HepG2 (cell line): ENCODE measurements at regions not wholly inside any gene's neighbourhood (a gene's known extent, or its start where the extent isn't known, plus 50 kb on each side); places are given as distances from the start of the nearest gene placed in this dataset.

ENCODE experiments used
- ATAC-seq: fragments of 200-7000 bp; cut with Tn5 transposase; 3 replicates; pipeline ENCODE4 v1.9.1; 2020; ENCODE audit warnings: mild to moderate bottlenecking, moderate library complexity
- BruUV-seq: library from RNA; stranded (reverse); fragments of 400-500 nt; replicated peaks from 2 replicates; lab custom pipeline; 2021; lab: Mats Ljungman, UMichigan
- CTCF ChIA-PET: fragments of 300-600 bp; formaldehyde crosslinking; extraction: SDS; loops from one replicate; lab custom pipeline; 2021; ENCODE audit warnings: low total read pairs, inconsistent platforms, low intra/inter-chr PET ratio; lab: Yijun Ruan, JAX
- POLR2A ChIA-PET: fragments of 350-600 bp; sonication (Branson Sonifier 250); formaldehyde crosslinking; loops from one replicate; lab custom pipeline; 2020; ENCODE audit warnings: antibody characterized with exemption, inconsistent platforms; lab: Yijun Ruan, JAX
- DNase-seq: peaks from one replicate; pipeline ENCODE4 v3.0.0-alpha.2; 2015; ENCODE audit warnings: low spot score
- FAIRE-seq: peaks from 3 replicates; lab custom pipeline; 2011; peaks lifted over from hg19 to GRCh38; lab: Jason Lieb, UNC
- H2AFZ ChIP-seq: one replicate; pipeline ENCODE4 v1.6.1; 2011; ENCODE audit warnings: low read length, inconsistent platforms
- H3K27ac ChIP-seq: fragments of 300-600 bp; 3 replicates; pipeline ENCODE4 v1.8.0; 2011; ENCODE audit warnings: mixed run types, mild to moderate bottlenecking, mixed read lengths, low read length, inconsistent platforms; ENCODE audit not compliant: insufficient read depth; ENCODE audit errors: extremely low read length
- H3K27me3 ChIP-seq, 2 experiments: fragments of 200-600 bp in 1 of 2; 2 replicates in 1 of 2; 3 replicates in 1 of 2; pipeline versions ENCODE4 v1.6.0 to v1.8.0; 2011; ENCODE audit warnings: low read length in 2 of 2, mild to moderate bottlenecking in 2 of 2, moderate library complexity in 2 of 2, inconsistent platforms in 1 of 2; ENCODE audit not compliant: insufficient read depth in 2 of 2, control insufficient read depth in 1 of 2
- H3K36me3 ChIP-seq, 2 experiments: fragments of 200-600 bp in 1 of 2; replicated peaks in 1 of 2; 2 replicates in 1 of 2; 3 replicates in 1 of 2; pipeline versions ENCODE4 v1.5.1 to v1.8.0; 2011; ENCODE audit warnings: low read length in 2 of 2, inconsistent platforms in 1 of 2; ENCODE audit not compliant: insufficient read depth in 2 of 2, control insufficient read depth in 1 of 2
- H3K4me1 ChIP-seq: 2 replicates; pipeline ENCODE4 v1.5.1; 2012; ENCODE audit warnings: low read length, inconsistent platforms; ENCODE audit not compliant: insufficient read depth
- H3K4me2 ChIP-seq: 2 replicates; pipeline ENCODE4 v1.6.0; 2011; ENCODE audit warnings: low read depth, low read length, inconsistent platforms
- H3K4me3 ChIP-seq, 3 experiments: fragments of 200-600 bp in 1 of 3; sonication (generic), shearing (Covaris generic) in 1 of 3; replicated peaks in 1 of 3; 2 replicates each; pipeline ENCODE4 v1.5.1; 2011 to 2016; ENCODE audit warnings: low read length in 3 of 3, inconsistent platforms in 2 of 3, low read depth in 2 of 3, mild to moderate bottlenecking in 2 of 3, control low read depth in 1 of 3, mixed read lengths in 1 of 3; ENCODE audit not compliant: insufficient read depth in 1 of 3
- H3K79me2 ChIP-seq: one replicate; pipeline ENCODE4 v1.6.1; 2011; ENCODE audit warnings: low read length, inconsistent platforms; ENCODE audit not compliant: insufficient read depth
- H3K9ac ChIP-seq: 2 replicates; pipeline ENCODE4 v1.6.0; 2011; ENCODE audit warnings: mild to moderate bottlenecking, low read depth, low read length, inconsistent platforms; ENCODE audit not compliant: insufficient read depth
- H3K9me3 ChIP-seq: 2 replicates; pipeline ENCODE4 v1.5.1; 2012; ENCODE audit warnings: mild to moderate bottlenecking, low read length
- H4K20me1 ChIP-seq: 2 replicates; pipeline ENCODE4 v1.6.0; 2011; ENCODE audit warnings: inconsistent platforms, mild to moderate bottlenecking, low read length, moderate library complexity; ENCODE audit not compliant: insufficient read depth
- FOSL1 ChIP-seq: sonication (generic); formaldehyde crosslinking; IDR thresholded peaks from 2 replicates; pipeline ENCODE4 v1.9.0; 2021; ENCODE audit warnings: missing genetic modification reagents, borderline replicate concordance
- GABPA ChIP-seq, 2 experiments: IDR thresholded peaks; 2 replicates each; pipeline ENCODE4 v1.6.1; 2011 to 2016; ENCODE audit warnings: low read depth in 2 of 2, low read length in 1 of 2, missing biosample characterization in 1 of 2, missing genetic modification characterization in 1 of 2
- KDM5B ChIP-seq: sonication (generic); formaldehyde crosslinking; IDR thresholded peaks from 2 replicates; pipeline ENCODE4 v1.4.0; 2020; ENCODE audit warnings: missing genetic modification reagents, mild to moderate bottlenecking, borderline replicate concordance
- WIZ ChIP-seq: sonication (generic); formaldehyde crosslinking; IDR thresholded peaks from 2 replicates; pipeline ENCODE4 v1.5.1; 2020; ENCODE audit warnings: mild to moderate bottlenecking, missing genetic modification reagents
- ZMAT3 ChIP-seq: sonication (generic); formaldehyde crosslinking; conservative IDR thresholded peaks from 2 replicates; pipeline ENCODE4 v1.7.0; 2021; ENCODE audit warnings: missing genetic modification reagents
- ZNF350 ChIP-seq: sonication (generic); formaldehyde crosslinking; IDR thresholded peaks from 2 replicates; pipeline ENCODE4 v1.4.0; 2020; ENCODE audit warnings: mild to moderate bottlenecking, low read depth, missing genetic modification reagents, borderline replicate concordance
- ZSCAN31 ChIP-seq: sonication (generic); formaldehyde crosslinking; IDR thresholded peaks from 2 replicates; pipeline ENCODE4 v1.5.0; 2020; ENCODE audit warnings: low read depth, mild to moderate bottlenecking, missing genetic modification reagents
- WGBS: methylation state at CpG from one replicate; pipeline ENCODE4 v1.1.6; 2017; ENCODE audit warnings: low lambda C conversion rate; 5-methylcytosine and 5-hydroxymethylcytosine counted together
- in situ Hi-C: cut with HindIII; loops from 2 replicates; pipeline ENCODE4 v1.10.0; 2017; ENCODE audit warnings: low pct_unique_long_range_greater_than_20kb; ENCODE audit not compliant: extremely low pct_ligation_motif_present
- intact Hi-C: fragments of 100-400 bp; cut with micrococcal nuclease; formaldehyde crosslinking; loops from one replicate; pipeline ENCODE4 v1.10.0; 2022; ENCODE audit not compliant: unreplicated experiment
- TF ChIP-seq, protein P1 (sequence below), 2 experiments: sonication (generic) in 1 of 2; formaldehyde crosslinking in 1 of 2; IDR thresholded peaks; 2 replicates each; pipeline versions ENCODE4 v1.6.1 to v1.9.0; 2014 to 2022; ENCODE audit warnings: antibody characterized with exemption in 1 of 2, borderline replicate concordance in 1 of 2, inconsistent platforms in 1 of 2, low read depth in 1 of 2, missing genetic modification reagents in 1 of 2
- TF ChIP-seq, protein P2 (sequence below): sonication (generic); formaldehyde crosslinking; IDR thresholded peaks from 2 replicates; pipeline ENCODE4 v1.4.0; 2020; ENCODE audit warnings: mild to moderate bottlenecking, missing genetic modification reagents
- TF ChIP-seq, protein P3 (sequence below): sonication (generic); formaldehyde crosslinking; IDR thresholded peaks from 2 replicates; pipeline ENCODE4 v1.4.0; 2020; ENCODE audit warnings: missing genetic modification reagents, borderline replicate concordance
- TF ChIP-seq, protein P4 (sequence below): sonication (generic); formaldehyde crosslinking; IDR thresholded peaks from 2 replicates; pipeline ENCODE4 v1.5.0; 2020; ENCODE audit warnings: mild to moderate bottlenecking, missing genetic modification reagents

DNA sequence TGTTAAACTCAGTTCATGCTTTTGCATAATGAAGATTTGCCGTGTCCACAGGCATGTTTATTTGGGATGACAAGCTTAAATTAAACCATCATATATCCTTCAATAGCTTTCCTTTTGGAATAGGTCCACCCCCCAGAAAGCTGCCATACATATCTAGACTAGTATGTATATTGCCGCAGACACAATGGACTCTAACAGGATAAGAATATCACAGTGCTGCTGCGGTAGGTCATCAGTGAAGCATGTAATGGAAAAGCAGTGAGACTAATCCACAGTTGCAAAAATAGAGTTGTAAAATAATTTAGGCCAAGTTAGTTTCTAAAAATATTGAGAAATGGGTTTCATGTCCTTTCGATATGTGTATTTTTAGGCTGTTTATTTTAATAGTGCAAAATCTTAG is 819.9 kb upstream of the DPPA4 start:
- intact Hi-C loops (no loop called here), in situ Hi-C loops (no loop called here)
- H3K36me3 ChIP-seq = no peaks in the 10 kb centered on the region
- H3K4me3 ChIP-seq = no peak overlapping the region
- no peaks in the 10 kb centered on the region for H3K4me1 ChIP-seq
- no peaks in the 10 kb centered on the region for H3K27me3 ChIP-seq
- no peak for DNase-seq
- POLR2A ChIA-PET = no interaction called here
- H2AFZ ChIP-seq = no peak overlapping the region
- no peaks in the 10 kb centered on the region for H4K20me1 ChIP-seq
- no peak for ATAC-seq
- WGBS = 8% methylated on average over 4 of the region's 4 CpGs
- H3K9ac ChIP-seq = no peak overlapping the region
- no peak for FAIRE-seq
- no peaks in the 10 kb centered on the region for H3K79me2 ChIP-seq
- no peak overlapping the region for H3K27ac ChIP-seq
- H3K9me3 ChIP-seq = no peaks in the 10 kb centered on the region
- BruUV-seq = no TSS peak
- H3K4me2 ChIP-seq = no peak overlapping the region
- CTCF ChIA-PET = no interaction called here
- TF ChIP-seq GABPA (IDR thresholded peaks at IDR 0.05; ENCODE audit: low read depth, low read length) = no peak
- no peak for TF ChIP-seq GABPA (CRISPR knock-in tag; IDR thresholded peaks at IDR 0.05; ENCODE audit: low read depth)
- TF ChIP-seq, protein P1, sequence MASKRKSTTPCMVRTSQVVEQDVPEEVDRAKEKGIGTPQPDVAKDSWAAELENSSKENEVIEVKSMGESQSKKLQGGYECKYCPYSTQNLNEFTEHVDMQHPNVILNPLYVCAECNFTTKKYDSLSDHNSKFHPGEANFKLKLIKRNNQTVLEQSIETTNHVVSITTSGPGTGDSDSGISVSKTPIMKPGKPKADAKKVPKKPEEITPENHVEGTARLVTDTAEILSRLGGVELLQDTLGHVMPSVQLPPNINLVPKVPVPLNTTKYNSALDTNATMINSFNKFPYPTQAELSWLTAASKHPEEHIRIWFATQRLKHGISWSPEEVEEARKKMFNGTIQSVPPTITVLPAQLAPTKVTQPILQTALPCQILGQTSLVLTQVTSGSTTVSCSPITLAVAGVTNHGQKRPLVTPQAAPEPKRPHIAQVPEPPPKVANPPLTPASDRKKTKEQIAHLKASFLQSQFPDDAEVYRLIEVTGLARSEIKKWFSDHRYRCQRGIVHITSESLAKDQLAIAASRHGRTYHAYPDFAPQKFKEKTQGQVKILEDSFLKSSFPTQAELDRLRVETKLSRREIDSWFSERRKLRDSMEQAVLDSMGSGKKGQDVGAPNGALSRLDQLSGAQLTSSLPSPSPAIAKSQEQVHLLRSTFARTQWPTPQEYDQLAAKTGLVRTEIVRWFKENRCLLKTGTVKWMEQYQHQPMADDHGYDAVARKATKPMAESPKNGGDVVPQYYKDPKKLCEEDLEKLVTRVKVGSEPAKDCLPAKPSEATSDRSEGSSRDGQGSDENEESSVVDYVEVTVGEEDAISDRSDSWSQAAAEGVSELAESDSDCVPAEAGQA (IDR thresholded peaks at IDR 0.05; ENCODE audit: low read depth) = no peak
- TF ChIP-seq, protein P1 (CRISPR knock-in tag; IDR thresholded peaks at IDR 0.05; ENCODE audit: borderline replicate concordance) = no peak
- no peak for TF ChIP-seq ZNF350 (CRISPR knock-in tag)
- TF ChIP-seq ZMAT3 = no peak
- TF ChIP-seq, protein P2, sequence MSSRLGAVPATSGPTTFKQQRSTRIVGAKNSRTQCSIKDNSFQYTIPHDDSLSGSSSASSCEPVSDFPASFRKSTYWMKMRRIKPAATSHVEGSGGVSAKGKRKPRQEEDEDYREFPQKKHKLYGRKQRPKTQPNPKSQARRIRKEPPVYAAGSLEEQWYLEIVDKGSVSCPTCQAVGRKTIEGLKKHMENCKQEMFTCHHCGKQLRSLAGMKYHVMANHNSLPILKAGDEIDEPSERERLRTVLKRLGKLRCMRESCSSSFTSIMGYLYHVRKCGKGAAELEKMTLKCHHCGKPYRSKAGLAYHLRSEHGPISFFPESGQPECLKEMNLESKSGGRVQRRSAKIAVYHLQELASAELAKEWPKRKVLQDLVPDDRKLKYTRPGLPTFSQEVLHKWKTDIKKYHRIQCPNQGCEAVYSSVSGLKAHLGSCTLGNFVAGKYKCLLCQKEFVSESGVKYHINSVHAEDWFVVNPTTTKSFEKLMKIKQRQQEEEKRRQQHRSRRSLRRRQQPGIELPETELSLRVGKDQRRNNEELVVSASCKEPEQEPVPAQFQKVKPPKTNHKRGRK = no peak
- TF ChIP-seq KDM5B (CRISPR knock-in tag) = no peak
- no peak for TF ChIP-seq FOSL1
- TF ChIP-seq, protein P3, sequence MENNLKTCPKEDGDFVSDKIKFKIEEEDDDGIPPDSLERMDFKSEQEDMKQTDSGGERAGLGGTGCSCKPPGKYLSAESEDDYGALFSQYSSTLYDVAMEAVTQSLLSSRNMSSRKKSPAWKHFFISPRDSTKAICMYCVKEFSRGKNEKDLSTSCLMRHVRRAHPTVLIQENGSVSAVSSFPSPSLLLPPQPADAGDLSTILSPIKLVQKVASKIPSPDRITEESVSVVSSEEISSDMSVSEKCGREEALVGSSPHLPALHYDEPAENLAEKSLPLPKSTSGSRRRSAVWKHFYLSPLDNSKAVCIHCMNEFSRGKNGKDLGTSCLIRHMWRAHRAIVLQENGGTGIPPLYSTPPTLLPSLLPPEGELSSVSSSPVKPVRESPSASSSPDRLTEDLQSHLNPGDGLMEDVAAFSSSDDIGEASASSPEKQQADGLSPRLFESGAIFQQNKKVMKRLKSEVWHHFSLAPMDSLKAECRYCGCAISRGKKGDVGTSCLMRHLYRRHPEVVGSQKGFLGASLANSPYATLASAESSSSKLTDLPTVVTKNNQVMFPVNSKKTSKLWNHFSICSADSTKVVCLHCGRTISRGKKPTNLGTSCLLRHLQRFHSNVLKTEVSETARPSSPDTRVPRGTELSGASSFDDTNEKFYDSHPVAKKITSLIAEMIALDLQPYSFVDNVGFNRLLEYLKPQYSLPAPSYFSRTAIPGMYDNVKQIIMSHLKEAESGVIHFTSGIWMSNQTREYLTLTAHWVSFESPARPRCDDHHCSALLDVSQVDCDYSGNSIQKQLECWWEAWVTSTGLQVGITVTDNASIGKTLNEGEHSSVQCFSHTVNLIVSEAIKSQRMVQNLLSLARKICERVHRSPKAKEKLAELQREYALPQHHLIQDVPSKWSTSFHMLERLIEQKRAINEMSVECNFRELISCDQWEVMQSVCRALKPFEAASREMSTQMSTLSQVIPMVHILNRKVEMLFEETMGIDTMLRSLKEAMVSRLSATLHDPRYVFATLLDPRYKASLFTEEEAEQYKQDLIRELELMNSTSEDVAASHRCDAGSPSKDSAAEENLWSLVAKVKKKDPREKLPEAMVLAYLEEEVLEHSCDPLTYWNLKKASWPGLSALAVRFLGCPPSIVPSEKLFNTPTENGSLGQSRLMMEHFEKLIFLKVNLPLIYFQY = no peak
- no peak for TF ChIP-seq ZSCAN31 (CRISPR knock-in tag)
- TF ChIP-seq WIZ (CRISPR knock-in tag) = no peak
- TF ChIP-seq, protein P4, sequence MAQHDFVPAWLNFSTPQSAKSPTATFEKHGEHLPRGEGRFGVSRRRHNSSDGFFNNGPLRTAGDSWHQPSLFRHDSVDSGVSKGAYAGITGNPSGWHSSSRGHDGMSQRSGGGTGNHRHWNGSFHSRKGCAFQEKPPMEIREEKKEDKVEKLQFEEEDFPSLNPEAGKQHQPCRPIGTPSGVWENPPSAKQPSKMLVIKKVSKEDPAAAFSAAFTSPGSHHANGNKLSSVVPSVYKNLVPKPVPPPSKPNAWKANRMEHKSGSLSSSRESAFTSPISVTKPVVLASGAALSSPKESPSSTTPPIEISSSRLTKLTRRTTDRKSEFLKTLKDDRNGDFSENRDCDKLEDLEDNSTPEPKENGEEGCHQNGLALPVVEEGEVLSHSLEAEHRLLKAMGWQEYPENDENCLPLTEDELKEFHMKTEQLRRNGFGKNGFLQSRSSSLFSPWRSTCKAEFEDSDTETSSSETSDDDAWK (CRISPR knock-in tag) = no peak
